HepG2 (cell line): ENCODE measurements at regions not wholly inside any gene's neighbourhood (a gene's known extent, or its start where the extent isn't known, plus 50 kb on each side); places are given as distances from the start of the nearest gene placed in this dataset.

Source experiments
- ARID4A ChIP-seq: sonication (generic); formaldehyde crosslinking; IDR thresholded peaks from 2 replicates; pipeline ENCODE4 v1.5.0; 2020; ENCODE audit warnings: mild to moderate bottlenecking, missing genetic modification reagents, borderline replicate concordance
- ASH2L ChIP-seq: fragments of 300-600, 200-600 bp; sonication (generic); IDR thresholded peaks from 2 replicates; pipeline ENCODE4 v1.7.0; 2017; ENCODE audit warnings: low read depth, mild to moderate bottlenecking, moderate library complexity, mixed read lengths, low read length; ENCODE audit not compliant: insufficient read length
- ATF1 ChIP-seq: IDR thresholded peaks from 2 replicates; pipeline ENCODE4 v1.6.1; 2016; ENCODE audit warnings: mild to moderate bottlenecking, control low read depth
- ATRX ChIP-seq: sonication (generic); formaldehyde crosslinking; IDR thresholded peaks from 2 replicates; pipeline ENCODE4 v1.4.0; 2020; ENCODE audit warnings: missing genetic modification reagents, borderline replicate concordance
- CREM ChIP-seq, 2 experiments: sonication (generic) in 1 of 2; formaldehyde crosslinking in 1 of 2; IDR thresholded peaks; 2 replicates each; pipeline versions ENCODE4 v1.4.0 to v1.6.1; 2016 to 2020; ENCODE audit warnings: antibody characterized with exemption in 1 of 2, mild to moderate bottlenecking in 1 of 2, missing genetic modification reagents in 1 of 2
- ERF ChIP-seq: IDR thresholded peaks from 2 replicates; pipeline ENCODE4 v1.6.1; 2018; ENCODE audit warnings: missing biosample characterization, missing genetic modification reagents
- FOXC1 ChIP-seq: sonication (generic); formaldehyde crosslinking; IDR thresholded peaks from 2 replicates; pipeline ENCODE4 v1.8.0; 2022; ENCODE audit warnings: mild to moderate bottlenecking, missing genetic modification reagents, borderline replicate concordance
- HMG20A ChIP-seq: IDR thresholded peaks from 2 replicates; pipeline ENCODE4 v1.6.1; 2016; ENCODE audit warnings: borderline replicate concordance
- HOMEZ ChIP-seq: IDR thresholded peaks from 2 replicates; pipeline ENCODE4 v1.6.1; 2016; ENCODE audit warnings: low read depth
- HOXA9 ChIP-seq: sonication (generic); formaldehyde crosslinking; IDR thresholded peaks from 2 replicates; pipeline ENCODE4 v1.8.1; 2022; ENCODE audit warnings: missing genetic modification reagents, mild to moderate bottlenecking, moderate library complexity, borderline replicate concordance
- ISX ChIP-seq: sonication (generic); formaldehyde crosslinking; conservative IDR thresholded peaks from 2 replicates; pipeline ENCODE4 v1.5.0; 2020; ENCODE audit warnings: missing genetic modification reagents
- MED1 ChIP-seq: sonication (generic); formaldehyde crosslinking; IDR thresholded peaks from 2 replicates; pipeline ENCODE4 v1.4.0; 2020; ENCODE audit warnings: missing genetic modification reagents
- NR1H2 ChIP-seq: sonication (generic); formaldehyde crosslinking; IDR thresholded peaks from 2 replicates; pipeline ENCODE4 v1.8.1; 2022; ENCODE audit warnings: low read depth, missing genetic modification reagents, borderline replicate concordance
- RBM39 ChIP-seq: fragments of 200-400 bp; formaldehyde crosslinking; IDR thresholded peaks from one replicate; pipeline ENCODE4 v1.6.1; 2018; ENCODE audit warnings: antibody characterized with exemption, mild to moderate bottlenecking, low read depth, low read length; ENCODE audit not compliant: poor library complexity, severe bottlenecking
- SOX5 ChIP-seq: IDR thresholded peaks from 2 replicates; pipeline ENCODE4 v1.6.1; 2016; ENCODE audit warnings: borderline replicate concordance
- ZBTB8A ChIP-seq: sonication (generic); formaldehyde crosslinking; IDR thresholded peaks from 2 replicates; pipeline ENCODE4 v1.4.0; 2020; ENCODE audit warnings: mild to moderate bottlenecking, low read depth, missing genetic modification reagents, borderline replicate concordance
- ZNF235 ChIP-seq: sonication (generic); formaldehyde crosslinking; IDR thresholded peaks from 2 replicates; pipeline ENCODE4 v1.8.1; 2023; ENCODE audit warnings: mild to moderate bottlenecking, missing genetic modification reagents, borderline replicate concordance
- ZNF547 ChIP-seq: sonication (generic); formaldehyde crosslinking; IDR thresholded peaks from 2 replicates; pipeline ENCODE4 v1.5.1; 2020; ENCODE audit warnings: mild to moderate bottlenecking, missing genetic modification reagents
- ZNF672 ChIP-seq: sonication (generic); formaldehyde crosslinking; IDR thresholded peaks from 2 replicates; pipeline ENCODE4 v1.8.1; 2022; ENCODE audit warnings: missing genetic modification reagents
- ZNF776 ChIP-seq: sonication (generic); formaldehyde crosslinking; IDR thresholded peaks from 2 replicates; pipeline ENCODE4 v1.4.0; 2020; ENCODE audit warnings: mild to moderate bottlenecking, missing genetic modification reagents
- TF ChIP-seq, protein P1 (sequence below): sonication (generic); formaldehyde crosslinking; IDR thresholded peaks from 2 replicates; pipeline ENCODE4 v1.4.0; 2020; ENCODE audit warnings: missing genetic modification reagents, mild to moderate bottlenecking, borderline replicate concordance
- TF ChIP-seq, protein P2 (sequence below): sonication (generic); formaldehyde crosslinking; IDR thresholded peaks from 2 replicates; pipeline ENCODE4 v1.4.0; 2020; ENCODE audit warnings: missing genetic modification reagents, low read depth, mild to moderate bottlenecking, borderline replicate concordance

DNA sequence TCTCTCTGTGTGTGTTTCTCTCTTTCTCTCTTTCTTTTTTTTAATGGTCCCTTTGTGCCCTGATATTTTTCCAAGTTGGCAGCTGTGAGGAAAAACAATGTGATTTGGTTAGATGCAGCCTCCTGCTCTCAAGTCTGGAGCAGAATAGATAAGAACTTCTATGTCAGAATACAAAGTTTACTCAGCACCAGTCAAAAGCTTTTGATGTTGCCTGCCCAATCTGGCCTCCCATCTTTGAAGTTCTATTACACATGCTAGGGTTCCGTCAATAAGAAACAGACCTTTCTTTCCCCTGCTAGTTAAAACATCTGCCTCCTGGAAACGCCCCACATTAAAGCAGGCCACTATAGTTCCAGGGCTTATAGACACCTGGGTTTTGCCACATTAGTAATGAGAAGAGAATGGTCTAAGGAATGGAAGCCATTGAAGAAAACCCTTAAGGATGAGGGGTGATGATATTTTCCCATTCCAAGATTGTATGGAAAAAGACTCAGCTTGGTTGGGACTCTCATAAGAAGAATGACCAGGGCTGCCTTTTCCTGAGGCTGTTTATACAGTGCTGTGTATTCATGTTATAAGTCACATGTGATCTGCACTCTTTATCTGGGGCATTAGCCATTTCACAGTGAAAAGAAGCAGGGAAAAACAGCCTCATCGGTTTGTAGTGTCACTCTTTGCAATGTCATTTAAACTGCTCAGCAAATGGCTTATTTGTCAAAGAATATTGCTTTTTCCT is 414.7 kb upstream of the PROX1 start (continued):
- TF ChIP-seq ASH2L (peak; percentile 62), HOXA9 (CRISPR knock-in tag) (no peak), ATF1 (CRISPR knock-in tag) (peak; percentile 39; the same call in 1 of the 2 replicates), MED1 (CRISPR knock-in tag) (peak; percentile 91), RBM39 (no peak), ISX (CRISPR knock-in tag) (no peak), ZNF776 (CRISPR knock-in tag) (no peak), FOXC1 (CRISPR knock-in tag) (0 out of 2 replicates have a peak, but pooled peaks have one; percentile 10), HOMEZ (CRISPR knock-in tag) (peak; percentile 63; the same call in 1 of the 2 replicates), ZNF672 (no peak), SOX5 (CRISPR knock-in tag) (peak; percentile 94), ARID4A (CRISPR knock-in tag) (peak; percentile 24; the same call in 1 of the 2 replicates), HMG20A (CRISPR knock-in tag) (peak; percentile 95), ATRX (CRISPR knock-in tag) (no peak), ZNF547 (CRISPR knock-in tag) (no peak), ERF (CRISPR knock-in tag) (0 out of 2 replicates have a peak, but pooled peaks have one; percentile 25), CREM (IDR thresholded peaks at IDR 0.05) (peak; percentile 95), CREM (CRISPR knock-in tag; IDR thresholded peaks at IDR 0.05) (no peak), ZBTB8A (CRISPR knock-in tag) (no peak), NR1H2 (CRISPR knock-in tag) (no peak), ZNF235 (CRISPR knock-in tag) (no peak)
- TF ChIP-seq, protein P1, sequence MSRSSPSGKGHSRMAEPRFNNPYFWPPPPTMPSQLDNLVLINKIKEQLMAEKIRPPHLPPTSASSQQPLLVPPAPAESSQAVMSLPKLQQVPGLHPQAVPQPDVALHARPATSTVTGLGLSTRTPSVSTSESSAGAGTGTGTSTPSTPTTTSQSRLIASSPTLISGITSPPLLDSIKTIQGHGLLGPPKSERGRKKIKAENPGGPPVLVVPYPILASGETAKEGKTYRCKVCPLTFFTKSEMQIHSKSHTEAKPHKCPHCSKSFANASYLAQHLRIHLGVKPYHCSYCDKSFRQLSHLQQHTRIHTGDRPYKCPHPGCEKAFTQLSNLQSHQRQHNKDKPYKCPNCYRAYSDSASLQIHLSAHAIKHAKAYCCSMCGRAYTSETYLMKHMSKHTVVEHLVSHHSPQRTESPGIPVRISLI (CRISPR knock-in tag), result peak; percentile 76; the same call in 1 of the 2 replicates
- TF ChIP-seq, protein P2, sequence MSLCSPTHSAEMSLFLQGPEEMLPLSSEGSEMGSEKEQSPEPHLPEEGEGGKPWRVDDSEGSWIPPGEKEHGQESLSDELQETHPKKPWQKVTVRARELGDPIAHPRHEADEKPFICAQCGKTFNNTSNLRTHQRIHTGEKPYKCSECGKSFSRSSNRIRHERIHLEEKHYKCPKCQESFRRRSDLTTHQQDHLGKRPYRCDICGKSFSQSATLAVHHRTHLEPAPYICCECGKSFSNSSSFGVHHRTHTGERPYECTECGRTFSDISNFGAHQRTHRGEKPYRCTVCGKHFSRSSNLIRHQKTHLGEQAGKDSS (CRISPR knock-in tag), result no peak
